ENCODE measurements at regions not wholly inside any gene's neighbourhood (a gene's known extent, or its start where the extent isn't known, plus 50 kb on each side); places are given as distances from the start of the nearest gene placed in this dataset.
A peak's percentile ranks its signal among the peaks of the same experiment; 100 is the strongest.

GRCh38 chr3:188974856-188975599 is 196.7 kb upstream of the TPRG1 start:
- Histone ChIP-seq H3K4me3 (no peak overlapping the region), H3K27ac (replicated peaks) (no peak overlapping the region)
- intact Hi-C loops (cut with micrococcal nuclease), result no loop called here

GRCh38 chr3:188975600-188976314 is 196.0 kb upstream of the TPRG1 start:
- intact Hi-C loops (cut with micrococcal nuclease), result no loop called here
- Histone ChIP-seq H3K36me3 (no peaks in the 10 kb centered on the region), H3K9me3 (replicated peaks) (peaks cover 7% of the 10 kb centered on the region), H3K4me3 (no peak overlapping the region), H3K27ac (replicated peaks) (no peak overlapping the region), H3K27me3 (ENCODE audit: low read depth) (no peaks in the 10 kb centered on the region), H3K4me1 (peaks cover 5% of the 10 kb centered on the region)
- TF ChIP-seq CTCF (IDR thresholded peaks at IDR 0.05; ENCODE audit: borderline replicate concordance), result no peak
- DNase-seq, result no peak

More at GRCh38 chr3:188974856-188975599, 196.7 kb upstream of the TPRG1 start:
- Histone ChIP-seq H3K27me3 (ENCODE audit: low read depth) (no peaks in the 10 kb centered on the region), H3K4me1 (peaks cover 5% of the 10 kb centered on the region), H3K9me3 (replicated peaks) (peaks cover 8% of the 10 kb centered on the region), H3K36me3 (no peaks in the 10 kb centered on the region)
- TF ChIP-seq CTCF (IDR thresholded peaks at IDR 0.05; ENCODE audit: borderline replicate concordance), result no peak
- no peak for DNase-seq

- no peaks in the 10 kb centered on the region for H3K36me3 ChIP-seq
- H3K27ac ChIP-seq (replicated peaks), result no peak overlapping the region
- H3K4me1 ChIP-seq, result peaks cover 5% of the 10 kb centered on the region
- no peak overlapping the region for H3K4me3 ChIP-seq
- TF ChIP-seq CTCF (IDR thresholded peaks at IDR 0.05; ENCODE audit: borderline replicate concordance), result no peak
- intact Hi-C loops (cut with micrococcal nuclease), result no loop called here
- peaks cover under 1% of the 10 kb centered on the region for H3K9me3 ChIP-seq (replicated peaks)
- no peak for DNase-seq
- H3K27me3 ChIP-seq (ENCODE audit: low read depth), result no peaks in the 10 kb centered on the region
These were observed 195.4 kb upstream of the TPRG1 start for GRCh38 chr3:188976407-188976806.

- Histone ChIP-seq H3K4me3 (no peak overlapping the region), H3K36me3 (no peaks in the 10 kb centered on the region), H3K9me3 (replicated peaks) (no peaks in the 10 kb centered on the region), H3K4me1 (peaks cover 5% of the 10 kb centered on the region), H3K27ac (replicated peaks) (peak overlapping the region; percentile 43), H3K27me3 (ENCODE audit: low read depth) (no peaks in the 10 kb centered on the region)
- intact Hi-C loops (cut with micrococcal nuclease), result no loop called here
- TF ChIP-seq CTCF (IDR thresholded peaks at IDR 0.05; ENCODE audit: borderline replicate concordance), result no peak
- DNase-seq, result no peak
These were observed 193.2 kb upstream of the TPRG1 start for GRCh38 chr3:188978421-188979171.

- peaks cover 5% of the 10 kb centered on the region for H3K4me1 ChIP-seq
- H3K36me3 ChIP-seq, result no peaks in the 10 kb centered on the region
- H3K27ac ChIP-seq (replicated peaks), result peak overlapping the region; percentile 43
- TF ChIP-seq CTCF (IDR thresholded peaks at IDR 0.05; ENCODE audit: borderline replicate concordance), result no peak
- intact Hi-C loops (cut with micrococcal nuclease), result no loop called here
- no peaks in the 10 kb centered on the region for H3K9me3 ChIP-seq (replicated peaks)
- H3K4me3 ChIP-seq, result no peak overlapping the region
- H3K27me3 ChIP-seq (ENCODE audit: low read depth), result no peaks in the 10 kb centered on the region
- no peak for DNase-seq
These were observed 192.5 kb upstream of the TPRG1 start for GRCh38 chr3:188979248-188979647.

Data from left ventricle myocardium inferior (tissue), 1 donor.